ENCODE measurements at regions not wholly inside any gene's neighbourhood (a gene's known extent, or its start where the extent isn't known, plus 50 kb on each side); places are given as distances from the start of the nearest gene placed in this dataset.

GRCh38 chr9:118782790-118783463, 586.3 kb downstream of the BRINP1 start:
- H3K4me3 ChIP-seq (ENCODE audit: low read length) = no peak overlapping the region
- no peaks in the 10 kb centered on the region for H3K4me1 ChIP-seq (ENCODE audit: control insufficient read depth, insufficient read depth, low read length)
- no peaks in the 10 kb centered on the region for H3K27me3 ChIP-seq (ENCODE audit: control insufficient read depth, insufficient read depth, low read length)
- no peaks in the 10 kb centered on the region for H3K9me3 ChIP-seq (ENCODE audit: control insufficient read depth, low read length)
- H3K36me3 ChIP-seq (ENCODE audit: control insufficient read depth, insufficient read depth, low read length) = no peaks in the 10 kb centered on the region
- no peak overlapping the region for H3K9ac ChIP-seq (ENCODE audit: low read length)

GRCh38 chr9:118784033-118784432, 585.2 kb downstream of the BRINP1 start:
- H3K27me3 ChIP-seq (ENCODE audit: control insufficient read depth, insufficient read depth, low read length) = no peaks in the 10 kb centered on the region
- H3K4me3 ChIP-seq (ENCODE audit: low read length) = no peak overlapping the region
- H3K9ac ChIP-seq (ENCODE audit: low read length) = no peak overlapping the region
- no peaks in the 10 kb centered on the region for H3K36me3 ChIP-seq (ENCODE audit: control insufficient read depth, insufficient read depth, low read length)
- no peaks in the 10 kb centered on the region for H3K9me3 ChIP-seq (ENCODE audit: control insufficient read depth, low read length)
- no peaks in the 10 kb centered on the region for H3K4me1 ChIP-seq (ENCODE audit: control insufficient read depth, insufficient read depth, low read length)

GRCh38 chr9:118785456-118785855, 583.8 kb downstream of the BRINP1 start:
- Histone ChIP-seq H3K4me1 (ENCODE audit: control insufficient read depth, insufficient read depth, low read length) (no peaks in the 10 kb centered on the region), H3K27me3 (ENCODE audit: control insufficient read depth, insufficient read depth, low read length) (no peaks in the 10 kb centered on the region), H3K9ac (ENCODE audit: low read length) (no peak overlapping the region), H3K36me3 (ENCODE audit: control insufficient read depth, insufficient read depth, low read length) (no peaks in the 10 kb centered on the region), H3K4me3 (ENCODE audit: low read length) (no peak overlapping the region), H3K9me3 (ENCODE audit: control insufficient read depth, low read length) (no peaks in the 10 kb centered on the region)

- Histone ChIP-seq H3K9me3 (ENCODE audit: control insufficient read depth, low read length) (no peaks in the 10 kb centered on the region), H3K4me3 (ENCODE audit: low read length) (no peak overlapping the region), H3K36me3 (ENCODE audit: control insufficient read depth, insufficient read depth, low read length) (no peaks in the 10 kb centered on the region), H3K9ac (ENCODE audit: low read length) (no peak overlapping the region), H3K27me3 (ENCODE audit: control insufficient read depth, insufficient read depth, low read length) (no peaks in the 10 kb centered on the region), H3K4me1 (ENCODE audit: control insufficient read depth, insufficient read depth, low read length) (no peaks in the 10 kb centered on the region)
Measured at GRCh38 chr9:118786877-118787276, 582.4 kb downstream of the BRINP1 start.

- no peak overlapping the region for H3K4me3 ChIP-seq (ENCODE audit: low read length)
- H3K9me3 ChIP-seq (ENCODE audit: control insufficient read depth, low read length) = no peaks in the 10 kb centered on the region
- no peak overlapping the region for H3K9ac ChIP-seq (ENCODE audit: low read length)
- no peaks in the 10 kb centered on the region for H3K4me1 ChIP-seq (ENCODE audit: control insufficient read depth, insufficient read depth, low read length)
- H3K36me3 ChIP-seq (ENCODE audit: control insufficient read depth, insufficient read depth, low read length) = no peaks in the 10 kb centered on the region
- no peaks in the 10 kb centered on the region for H3K27me3 ChIP-seq (ENCODE audit: control insufficient read depth, insufficient read depth, low read length)
Measured at GRCh38 chr9:118809160-118809625, 560.0 kb downstream of the BRINP1 start.

- Histone ChIP-seq H3K4me1 (ENCODE audit: control insufficient read depth, insufficient read depth, low read length) (no peaks in the 10 kb centered on the region), H3K9ac (ENCODE audit: low read length) (no peak overlapping the region), H3K4me3 (ENCODE audit: low read length) (no peak overlapping the region), H3K9me3 (ENCODE audit: control insufficient read depth, low read length) (no peaks in the 10 kb centered on the region), H3K36me3 (ENCODE audit: control insufficient read depth, insufficient read depth, low read length) (no peaks in the 10 kb centered on the region), H3K27me3 (ENCODE audit: control insufficient read depth, insufficient read depth, low read length) (no peaks in the 10 kb centered on the region)
Measured at GRCh38 chr9:118829334-118829733, 539.9 kb downstream of the BRINP1 start.

GRCh38 chr9:118832371-118832770, 536.9 kb downstream of the BRINP1 start:
- Histone ChIP-seq H3K4me1 (ENCODE audit: control insufficient read depth, insufficient read depth, low read length) (no peaks in the 10 kb centered on the region), H3K27me3 (ENCODE audit: control insufficient read depth, insufficient read depth, low read length) (no peaks in the 10 kb centered on the region), H3K36me3 (ENCODE audit: control insufficient read depth, insufficient read depth, low read length) (no peaks in the 10 kb centered on the region), H3K9me3 (ENCODE audit: control insufficient read depth, low read length) (no peaks in the 10 kb centered on the region), H3K9ac (ENCODE audit: low read length) (no peak overlapping the region), H3K4me3 (ENCODE audit: low read length) (no peak overlapping the region)

- Histone ChIP-seq H3K4me3 (ENCODE audit: low read length) (no peak overlapping the region), H3K9me3 (ENCODE audit: control insufficient read depth, low read length) (no peaks in the 10 kb centered on the region), H3K4me1 (ENCODE audit: control insufficient read depth, insufficient read depth, low read length) (no peaks in the 10 kb centered on the region), H3K9ac (ENCODE audit: low read length) (no peak overlapping the region), H3K27me3 (ENCODE audit: control insufficient read depth, insufficient read depth, low read length) (no peaks in the 10 kb centered on the region), H3K36me3 (ENCODE audit: control insufficient read depth, insufficient read depth, low read length) (no peaks in the 10 kb centered on the region)
Measured at GRCh38 chr9:118836891-118837290, 532.3 kb downstream of the BRINP1 start.

- Histone ChIP-seq H3K9ac (ENCODE audit: low read length) (no peak overlapping the region), H3K36me3 (ENCODE audit: control insufficient read depth, insufficient read depth, low read length) (no peaks in the 10 kb centered on the region), H3K27me3 (ENCODE audit: control insufficient read depth, insufficient read depth, low read length) (no peaks in the 10 kb centered on the region), H3K4me1 (ENCODE audit: control insufficient read depth, insufficient read depth, low read length) (no peaks in the 10 kb centered on the region), H3K4me3 (ENCODE audit: low read length) (no peak overlapping the region), H3K9me3 (ENCODE audit: control insufficient read depth, low read length) (no peaks in the 10 kb centered on the region)
Measured at GRCh38 chr9:118871531-118871930, 497.7 kb downstream of the BRINP1 start.

GRCh38 chr9:118882684-118883083, 486.6 kb downstream of the BRINP1 start:
- no peak overlapping the region for H3K4me3 ChIP-seq (ENCODE audit: low read length)
- H3K9ac ChIP-seq (ENCODE audit: low read length) = no peak overlapping the region
- no peaks in the 10 kb centered on the region for H3K27me3 ChIP-seq (ENCODE audit: control insufficient read depth, insufficient read depth, low read length)
- no peaks in the 10 kb centered on the region for H3K9me3 ChIP-seq (ENCODE audit: control insufficient read depth, low read length)
- H3K36me3 ChIP-seq (ENCODE audit: control insufficient read depth, insufficient read depth, low read length) = no peaks in the 10 kb centered on the region
- H3K4me1 ChIP-seq (ENCODE audit: control insufficient read depth, insufficient read depth, low read length) = no peaks in the 10 kb centered on the region

GRCh38 chr9:118883411-118883810, 485.8 kb downstream of the BRINP1 start:
- Histone ChIP-seq H3K4me1 (ENCODE audit: control insufficient read depth, insufficient read depth, low read length) (no peaks in the 10 kb centered on the region), H3K36me3 (ENCODE audit: control insufficient read depth, insufficient read depth, low read length) (no peaks in the 10 kb centered on the region), H3K27me3 (ENCODE audit: control insufficient read depth, insufficient read depth, low read length) (no peaks in the 10 kb centered on the region), H3K9me3 (ENCODE audit: control insufficient read depth, low read length) (no peaks in the 10 kb centered on the region), H3K4me3 (ENCODE audit: low read length) (no peak overlapping the region), H3K9ac (ENCODE audit: low read length) (no peak overlapping the region)

- no peaks in the 10 kb centered on the region for H3K27me3 ChIP-seq (ENCODE audit: control insufficient read depth, insufficient read depth, low read length)
- H3K4me1 ChIP-seq (ENCODE audit: control insufficient read depth, insufficient read depth, low read length) = no peaks in the 10 kb centered on the region
- H3K9me3 ChIP-seq (ENCODE audit: control insufficient read depth, low read length) = no peaks in the 10 kb centered on the region
- H3K9ac ChIP-seq (ENCODE audit: low read length) = no peak overlapping the region
- H3K36me3 ChIP-seq (ENCODE audit: control insufficient read depth, insufficient read depth, low read length) = no peaks in the 10 kb centered on the region
- H3K4me3 ChIP-seq (ENCODE audit: low read length) = no peak overlapping the region
Measured at GRCh38 chr9:118891213-118891612, 478.0 kb downstream of the BRINP1 start.

All from mucosa of stomach (tissue), 1 donor.